GM21515 (cell line): ENCODE measurements at regions not wholly inside any gene's neighbourhood (a gene's known extent, or its start where the extent isn't known, plus 50 kb on each side); places are given as distances from the start of the nearest gene placed in this dataset.

Source experiments
- ATAC-seq: cut with Tn5 transposase; IDR thresholded peaks from one replicate; pipeline ENCODE4 v1.9.1; 2021; ENCODE audit not compliant: unreplicated experiment

DNA sequence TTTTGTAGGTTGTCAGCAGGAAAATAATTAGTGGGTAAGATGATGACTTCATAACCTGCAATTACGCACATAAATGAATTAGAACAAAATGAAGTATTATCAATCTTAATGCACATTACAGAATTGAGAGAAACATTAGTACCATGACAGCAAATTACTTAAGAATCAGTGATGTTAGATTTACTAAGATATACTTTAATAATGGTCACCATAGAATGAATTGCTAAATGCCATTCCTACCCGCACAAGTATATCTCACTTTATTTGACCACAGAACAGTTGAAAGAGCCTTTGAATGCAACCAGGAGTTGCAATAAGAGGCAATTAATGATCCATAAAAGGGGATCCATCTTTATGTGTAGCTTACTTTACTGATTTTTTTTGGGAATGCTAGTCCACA is 816.4 kb upstream of the AGA start:
- no peak for ATAC-seq

DNA sequence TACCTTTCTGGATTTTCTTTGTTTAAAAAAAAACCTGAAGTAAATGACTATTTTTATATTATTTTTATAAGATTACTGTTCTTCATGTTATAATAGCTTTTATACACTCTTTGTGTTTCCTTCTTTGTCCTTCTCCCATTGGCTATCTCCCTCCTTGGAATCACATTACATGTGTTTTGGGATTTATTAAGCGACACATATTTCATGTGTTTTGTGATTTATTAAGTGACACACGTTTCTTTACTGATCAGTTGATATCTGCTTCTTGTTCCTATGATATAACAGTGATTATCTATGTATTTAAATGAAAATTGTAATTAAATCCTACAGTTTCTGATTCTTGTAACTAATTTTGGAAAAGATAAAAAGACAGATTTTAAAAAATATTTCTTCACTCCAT is 817.3 kb upstream of the AGA start:
- ATAC-seq: no peak

DNA sequence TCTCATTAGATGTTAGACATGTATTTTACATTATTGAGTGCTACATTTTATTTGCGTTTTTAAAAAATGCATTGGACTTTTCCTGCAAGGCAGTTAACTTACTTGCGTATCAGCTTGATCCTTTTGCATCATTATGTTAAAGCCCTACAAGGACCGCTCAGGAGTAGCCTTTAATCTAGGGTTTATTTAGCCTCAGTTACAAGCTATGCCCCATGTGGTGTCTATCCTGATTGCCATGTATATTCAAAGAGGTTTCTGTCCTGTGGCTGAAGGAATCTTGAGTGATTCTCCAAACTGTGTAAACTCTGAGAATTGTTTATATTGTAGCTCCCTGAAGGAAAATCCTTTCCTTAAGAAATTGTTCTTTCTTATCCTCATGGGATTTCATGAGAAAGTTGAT is 821.8 kb upstream of the AGA start:
- ATAC-seq: no peak

DNA sequence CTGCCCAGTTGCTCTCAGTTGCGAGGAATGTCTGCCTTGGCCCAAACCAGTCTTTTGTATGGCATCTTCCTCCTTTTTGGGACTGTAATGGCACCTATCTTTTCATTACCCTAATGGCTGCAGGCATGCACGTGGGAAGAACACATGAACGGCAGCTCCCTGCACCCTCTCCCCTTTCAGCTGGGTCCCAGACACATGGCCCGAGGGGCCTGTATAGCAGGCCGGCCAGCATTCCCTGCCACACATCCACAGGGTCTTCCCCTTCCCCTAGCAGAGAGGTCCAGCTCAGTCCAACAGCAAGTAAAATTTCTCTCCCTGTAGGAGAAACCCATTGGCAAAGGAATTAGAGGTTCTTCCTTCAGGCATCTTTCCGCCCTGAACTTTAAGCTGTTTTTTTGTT is 829.1 kb upstream of the AGA start:
- ATAC-seq: no peak

DNA sequence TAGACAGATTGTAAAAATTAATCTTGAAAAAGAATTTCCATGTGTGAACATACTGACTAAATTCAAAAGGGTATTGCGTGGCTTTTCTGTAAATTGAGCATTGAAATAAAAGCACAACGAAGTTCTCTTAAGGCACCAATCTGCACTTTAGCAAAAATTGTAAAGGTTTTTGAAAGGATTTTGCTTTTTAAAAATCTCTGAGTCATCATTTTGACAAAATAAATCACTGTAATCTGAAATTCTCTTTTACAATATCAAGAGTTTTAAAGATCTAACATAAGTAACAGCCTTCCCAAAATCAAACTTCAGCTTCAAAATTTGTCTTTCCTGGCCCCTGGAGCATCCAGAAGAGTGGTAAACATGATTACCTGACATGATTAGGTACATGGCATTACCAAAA is 830.9 kb upstream of the AGA start:
- ATAC-seq: no peak

DNA sequence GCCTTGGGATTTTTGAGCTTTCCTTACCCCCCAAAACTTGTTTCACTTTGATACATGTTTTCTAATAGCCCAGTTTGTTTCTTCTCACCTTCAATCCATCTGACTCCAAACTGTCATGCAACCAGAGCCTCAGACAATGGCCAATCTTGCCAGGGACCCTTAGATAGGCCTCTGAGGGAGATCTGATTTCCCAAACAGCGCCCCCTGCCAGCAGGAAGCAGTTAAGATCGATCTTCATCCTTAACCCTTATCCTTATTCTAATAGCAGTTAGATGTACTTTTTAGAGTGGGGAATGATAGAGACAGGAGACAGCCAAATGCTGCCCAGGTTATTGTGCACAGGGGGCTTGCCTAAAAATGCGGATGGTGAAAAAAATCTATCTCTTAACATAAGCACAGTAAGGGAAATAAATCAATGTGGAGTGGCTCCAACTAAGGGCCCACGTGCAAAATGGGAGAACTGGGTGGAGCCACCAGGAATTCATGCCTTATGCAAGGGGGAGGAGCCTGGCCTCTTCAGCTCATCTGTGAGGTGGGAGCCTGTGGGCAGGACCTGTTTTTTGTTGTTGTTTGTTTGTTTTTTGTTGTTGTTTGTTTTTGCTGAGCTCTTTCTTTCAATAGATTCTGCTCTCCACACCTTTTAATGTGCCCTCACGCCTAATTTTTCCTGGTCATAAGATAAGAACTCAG is 833.6 kb upstream of the AGA start:
- no peak for ATAC-seq

DNA sequence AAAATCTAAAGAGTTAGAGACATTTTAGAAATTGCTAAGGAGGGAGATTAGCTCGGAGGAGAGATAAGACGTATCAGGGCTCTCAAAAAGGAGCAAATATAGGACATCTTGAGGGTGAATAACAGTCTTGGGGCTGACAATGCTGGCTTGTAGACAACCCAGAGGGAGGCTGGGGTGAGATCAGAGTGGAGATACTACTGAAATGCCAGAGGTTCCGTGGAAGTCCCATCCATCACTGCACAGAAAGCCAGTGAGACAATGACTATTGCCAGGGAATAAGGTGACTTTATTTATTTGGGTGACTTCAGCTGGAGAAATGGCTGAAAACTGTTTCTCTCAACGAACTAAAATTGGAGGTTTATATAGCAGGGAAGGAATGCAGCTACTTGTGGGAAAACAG is 838.1 kb upstream of the AGA start:
- ATAC-seq: no peak

DNA sequence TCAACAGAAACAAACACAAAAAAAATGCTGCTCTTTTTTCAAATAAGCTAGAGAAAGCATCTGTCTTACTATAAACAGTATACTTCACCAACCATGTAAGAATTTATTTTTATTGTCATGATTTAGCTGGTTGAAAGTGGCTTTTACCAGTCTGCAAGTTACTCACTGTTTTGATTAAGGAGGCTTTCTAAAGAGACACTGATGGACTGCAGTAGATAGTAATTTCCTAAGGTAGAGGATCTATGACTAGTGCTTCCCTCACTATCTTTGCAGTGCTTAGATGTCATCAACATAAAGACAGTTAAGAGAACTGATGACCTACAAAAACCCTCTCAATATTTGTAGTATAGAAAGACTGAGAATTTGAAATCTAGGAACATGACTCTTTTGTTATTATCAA is 846.2 kb upstream of the AGA start:
- ATAC-seq: no peak

DNA sequence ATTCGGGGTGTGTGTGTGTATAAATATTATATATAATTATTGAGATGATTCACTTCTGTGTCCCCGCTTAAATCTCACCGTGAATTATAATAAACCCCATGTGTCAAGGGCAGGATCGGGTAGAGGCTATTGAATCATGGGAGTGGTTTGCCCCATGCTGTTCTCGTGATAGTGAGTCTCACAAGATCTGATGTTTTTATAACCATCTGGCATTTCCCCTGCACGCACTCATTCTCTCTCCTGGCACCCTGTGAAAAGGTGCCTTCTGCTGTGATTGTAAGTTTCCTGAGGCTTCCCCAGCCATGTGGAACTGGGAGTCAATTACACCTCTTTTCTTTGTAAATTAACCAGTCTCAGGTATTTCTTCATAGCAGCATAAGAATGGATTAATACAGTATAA is 851.4 kb upstream of the AGA start:
- no peak for ATAC-seq

DNA sequence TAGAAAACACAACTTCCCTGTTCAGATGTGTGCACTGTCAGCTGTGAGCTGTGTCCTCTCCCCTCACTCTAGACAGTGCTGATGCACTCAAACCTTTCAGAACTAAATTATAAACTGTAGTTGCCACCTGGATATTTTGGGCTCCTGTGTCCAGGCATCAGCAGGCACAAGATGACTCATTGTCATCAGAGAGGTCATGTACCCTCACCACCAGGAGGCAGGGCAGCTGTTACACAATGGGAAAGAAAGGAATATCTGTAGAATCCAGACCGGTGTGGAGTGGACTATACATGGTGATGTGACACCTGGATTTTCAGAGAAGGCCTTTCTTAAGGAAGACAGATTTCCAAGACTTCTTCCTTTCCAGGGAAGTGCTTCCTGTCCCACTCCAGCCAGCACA is 854.4 kb upstream of the AGA start:
- ATAC-seq: no peak

DNA sequence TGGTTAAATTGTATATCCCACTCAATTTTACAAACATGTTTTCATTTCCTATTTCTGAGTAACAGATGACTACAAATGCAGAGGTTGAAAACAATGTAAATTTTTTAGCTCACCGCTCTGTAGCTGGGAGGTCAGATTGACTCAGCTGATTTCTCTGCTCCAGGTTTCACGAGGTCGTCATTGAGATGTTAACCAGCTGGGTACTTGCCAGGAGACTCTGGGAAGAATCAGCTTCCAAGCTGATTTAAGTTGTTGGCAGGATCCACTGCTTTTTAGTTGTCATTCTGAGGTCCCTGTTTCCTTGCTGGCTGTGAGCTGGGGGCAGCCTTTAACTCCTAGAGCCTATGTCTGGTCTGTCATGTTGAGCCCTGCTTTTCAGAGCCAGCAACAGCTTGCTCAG is 864.3 kb upstream of the AGA start:
- ATAC-seq: no peak

DNA sequence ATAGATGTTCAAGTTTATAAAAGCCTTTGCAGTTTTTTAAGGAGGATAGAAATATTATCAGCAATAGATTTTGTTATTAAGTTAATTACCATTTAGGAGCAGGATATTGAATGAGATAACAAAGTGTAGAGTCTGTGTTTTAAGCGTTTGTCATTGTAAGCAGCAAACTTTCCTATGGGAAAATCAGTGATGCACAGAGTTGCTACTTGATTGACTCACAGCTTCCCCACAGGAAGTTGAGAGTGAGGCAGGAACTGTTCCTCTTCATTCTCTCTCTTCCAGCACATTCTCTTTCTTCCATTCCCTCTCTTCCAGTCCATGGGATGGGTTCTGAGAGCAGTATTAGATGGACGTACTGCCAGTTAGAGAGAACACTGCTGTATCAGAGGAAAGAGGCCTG is 867.7 kb upstream of the AGA start:
- no peak for ATAC-seq

DNA sequence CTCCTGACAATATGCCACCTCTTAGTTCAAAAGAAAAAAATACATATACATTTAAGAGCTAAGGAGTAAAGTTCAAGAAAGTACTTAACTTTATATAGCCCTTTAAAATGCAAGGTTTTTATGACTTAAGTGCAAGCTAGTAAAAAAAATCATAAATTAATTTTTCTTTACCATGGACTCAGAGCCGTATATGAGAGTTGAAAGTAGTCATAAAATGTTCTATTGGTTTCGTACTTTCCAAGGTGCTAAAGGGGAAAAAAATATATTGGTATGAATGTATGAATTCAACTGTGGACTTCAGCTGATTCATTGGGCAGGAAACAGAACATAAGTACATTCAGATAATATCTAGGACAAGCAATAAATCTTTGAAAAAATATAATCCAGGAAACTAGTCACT is 869.8 kb upstream of the AGA start:
- no peak for ATAC-seq

DNA sequence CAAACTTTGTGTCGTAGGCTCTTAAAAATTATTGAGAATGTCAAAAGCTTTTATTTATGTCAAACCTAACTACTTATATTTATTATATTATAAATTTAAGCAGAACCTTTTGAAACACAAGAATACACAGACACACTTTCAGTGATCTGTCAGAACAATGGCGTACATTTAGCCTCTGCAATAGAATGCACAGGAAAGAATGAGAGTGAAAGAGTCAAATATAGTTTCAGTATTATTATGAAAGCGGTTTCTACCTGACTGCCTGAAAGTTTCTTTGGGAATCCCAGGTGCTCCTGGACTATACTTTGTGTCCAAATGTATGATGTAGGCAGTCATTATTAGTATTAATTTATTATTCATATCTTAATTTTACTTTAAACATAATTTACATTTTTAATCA is 872.0 kb upstream of the AGA start:
- ATAC-seq: no peak

DNA sequence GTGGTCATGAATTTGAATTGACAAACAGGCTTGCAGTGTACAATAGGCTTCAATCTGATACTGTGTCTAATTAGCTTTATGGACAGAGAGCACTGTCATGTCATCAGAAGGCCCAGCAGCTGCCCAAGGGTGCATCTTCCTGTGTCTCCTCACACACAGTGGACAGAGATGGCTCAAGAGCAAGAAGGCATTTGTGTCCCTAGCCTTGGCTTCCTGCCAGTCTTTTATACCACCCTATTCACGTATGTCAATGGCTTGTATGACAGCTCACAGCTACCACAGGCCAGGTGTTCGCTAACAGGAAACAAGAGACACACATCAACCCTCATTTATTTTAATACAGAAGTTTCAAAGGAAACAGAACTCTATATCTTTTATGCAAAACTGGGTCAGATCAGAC is 874.0 kb upstream of the AGA start:
- ATAC-seq: no peak

DNA sequence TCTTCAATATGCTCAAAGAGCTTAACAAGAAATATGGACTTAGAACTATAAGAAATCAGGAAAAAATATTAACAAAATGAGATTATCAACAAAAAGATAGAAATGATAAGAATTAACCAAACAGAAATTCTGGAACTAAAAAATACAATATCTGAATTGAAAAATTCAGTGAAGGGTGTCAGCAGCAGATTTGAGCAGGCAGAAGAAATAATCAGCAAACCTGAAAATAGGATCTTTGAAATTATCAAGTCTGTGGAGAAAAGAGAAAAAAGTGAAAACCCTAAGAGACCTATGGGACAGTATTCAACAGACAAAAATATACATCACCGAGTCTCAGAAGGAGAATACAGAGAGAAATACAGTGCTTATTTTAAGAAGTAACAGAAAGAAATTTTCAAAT is 877.8 kb upstream of the AGA start:
- ATAC-seq: no peak

DNA sequence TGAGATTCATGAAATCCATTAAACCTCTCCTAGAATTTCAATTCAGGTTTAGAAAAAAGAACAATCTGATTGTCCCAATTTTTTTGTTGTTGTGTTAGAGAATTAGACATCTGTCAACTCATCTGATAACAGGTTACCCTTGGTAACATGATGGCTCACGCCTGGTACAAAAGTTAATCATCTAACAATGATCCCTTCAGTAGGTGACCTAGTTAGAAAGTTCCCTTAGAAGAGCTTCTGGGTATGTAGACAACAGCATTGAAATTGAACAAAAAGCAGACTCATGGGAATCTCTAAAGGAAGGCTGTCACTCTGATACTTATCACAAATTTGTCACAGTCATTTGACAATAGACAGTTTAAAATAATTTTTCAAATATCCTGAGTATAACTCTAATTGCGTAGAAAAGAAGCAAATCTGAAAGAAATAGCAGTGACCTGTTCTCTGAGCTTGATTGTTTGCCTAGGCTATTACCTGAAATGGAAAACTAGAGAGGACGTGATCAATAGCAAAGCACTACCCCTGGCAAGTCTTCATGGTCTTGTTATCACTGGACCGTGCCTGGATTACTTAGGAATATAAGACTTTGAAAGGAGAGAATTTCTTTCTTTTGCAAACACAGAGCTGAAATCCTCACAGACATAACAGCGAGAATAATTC is 880.4 kb upstream of the AGA start:
- no peak for ATAC-seq

DNA sequence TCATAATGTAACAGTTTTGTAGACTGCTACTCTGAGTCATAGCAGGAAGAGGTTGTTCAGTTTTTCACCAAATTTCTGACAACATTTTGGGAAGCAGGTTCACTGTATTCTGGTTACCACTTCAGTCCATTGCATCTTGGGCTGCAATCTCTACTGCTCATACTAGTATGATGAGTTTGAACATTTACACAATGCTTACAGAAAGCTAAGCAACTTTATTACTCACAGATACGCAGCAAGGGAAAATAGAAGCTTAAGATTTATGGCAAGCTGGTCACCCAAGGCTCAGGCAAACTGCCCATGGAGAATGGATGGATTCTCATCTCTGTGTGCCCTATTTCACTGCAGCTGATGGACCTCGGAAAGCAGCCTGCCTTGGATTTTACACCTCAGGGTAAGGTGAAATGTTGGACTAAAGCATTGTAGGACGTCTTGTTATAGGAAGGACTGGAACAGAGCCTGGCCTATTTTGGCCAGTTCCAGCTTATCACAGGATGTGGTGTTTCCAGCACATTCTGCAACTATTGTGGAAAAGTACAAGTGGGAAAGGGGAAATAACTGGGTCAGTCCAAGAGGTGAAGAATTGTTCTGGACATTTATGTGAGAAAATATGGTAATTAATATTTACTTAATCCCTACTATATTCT is 887.1 kb upstream of the AGA start:
- no peak for ATAC-seq

DNA sequence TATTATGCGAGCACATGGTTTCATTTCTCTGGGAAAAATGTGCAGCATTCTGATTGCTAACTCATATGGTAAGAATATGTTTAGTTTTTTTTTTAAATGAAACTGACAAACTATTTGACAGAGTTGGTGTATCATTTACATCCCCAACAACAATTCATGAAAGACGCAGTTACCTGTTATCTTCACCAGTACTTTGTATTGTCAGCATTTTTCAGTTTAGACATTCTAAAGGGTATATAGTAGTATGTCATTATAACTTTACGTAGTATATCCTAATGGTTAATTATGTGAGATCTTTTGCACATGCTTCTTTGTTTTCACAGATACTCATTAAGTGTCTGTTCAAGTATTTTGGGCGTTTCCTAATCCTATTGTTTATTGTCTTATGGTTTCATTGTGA is 891.1 kb upstream of the AGA start:
- no peak for ATAC-seq

DNA sequence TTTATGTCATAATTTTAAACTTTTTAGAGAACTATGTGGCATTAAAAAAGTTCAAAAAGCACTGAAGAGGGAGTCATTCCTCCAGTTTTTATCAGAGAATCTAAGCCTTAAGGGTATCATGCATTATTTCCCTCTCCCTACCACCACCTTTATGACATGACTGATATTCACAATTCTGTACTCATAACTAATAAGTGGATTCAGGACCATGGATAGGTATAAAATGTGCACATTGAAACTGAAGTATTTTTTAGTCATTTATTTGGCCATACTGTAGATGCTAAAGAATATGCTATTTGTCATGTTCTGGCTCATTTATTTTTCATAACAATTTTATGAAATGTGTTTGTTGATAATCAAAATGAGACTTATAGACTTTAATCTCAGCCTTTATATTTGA is 897.5 kb upstream of the AGA start:
- no peak for ATAC-seq

DNA sequence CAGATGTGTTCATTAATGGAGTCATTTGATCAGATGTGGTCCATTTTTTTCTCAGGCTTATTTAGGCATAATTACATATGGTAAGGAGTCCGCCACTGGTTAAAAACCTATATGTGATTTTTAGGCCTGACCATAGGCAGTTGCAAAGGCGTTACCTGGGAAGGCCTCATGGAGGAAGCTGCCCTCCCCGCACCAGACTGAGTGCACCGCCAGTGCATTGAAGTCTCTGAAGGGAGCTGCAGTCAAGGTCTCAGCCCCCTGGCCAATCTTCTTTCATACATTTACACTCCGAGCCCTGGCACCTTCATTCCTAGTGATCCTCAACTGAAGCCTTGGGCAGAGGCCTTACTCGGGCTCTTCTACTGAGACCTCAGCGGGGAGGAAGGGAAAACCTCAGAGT is 898.2 kb upstream of the AGA start:
- ATAC-seq: no peak

DNA sequence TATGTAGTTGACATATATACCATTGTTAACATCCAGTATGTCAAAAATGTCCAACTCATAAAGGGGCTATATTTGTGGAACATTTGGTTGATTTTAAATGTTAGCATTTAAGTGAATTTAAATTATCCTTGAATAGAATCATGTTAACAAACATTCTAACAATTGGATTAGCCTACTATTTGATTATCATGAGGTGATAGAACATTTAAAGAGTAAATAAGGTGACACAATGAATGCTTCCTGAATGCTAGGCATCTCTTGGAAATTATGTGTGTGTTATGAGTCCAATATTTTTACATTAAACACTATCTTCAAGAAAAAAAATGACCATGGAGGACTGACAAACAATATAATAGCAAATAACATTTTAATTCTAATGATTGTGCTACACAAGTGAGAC is 901.9 kb upstream of the AGA start:
- ATAC-seq: no peak

DNA sequence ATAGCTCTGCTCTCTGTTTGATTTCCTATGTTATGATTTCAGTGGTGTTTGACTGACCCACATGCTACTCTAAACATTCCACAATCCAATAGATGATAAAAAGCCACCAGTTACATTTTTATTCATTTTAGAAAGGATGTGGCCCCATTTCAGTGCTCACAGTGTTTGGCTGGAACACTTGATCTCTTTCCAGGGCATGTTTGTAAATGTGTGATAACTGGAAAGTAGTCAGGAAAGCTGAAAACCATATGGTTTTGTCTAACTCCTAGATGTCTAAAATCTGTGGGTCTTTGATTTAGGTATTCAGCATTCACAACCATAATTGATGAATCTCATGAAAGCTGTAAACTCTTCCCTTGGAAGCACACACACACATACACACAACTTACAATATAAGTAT is 904.9 kb upstream of the AGA start:
- no peak for ATAC-seq
